RPMI7951 (cell line): ENCODE measurements at regions not wholly inside any gene's neighbourhood (a gene's known extent, or its start where the extent isn't known, plus 50 kb on each side); places are given as distances from the start of the nearest gene placed in this dataset.
"Not testable (repeated sequence)": the region's sequence is repeated elsewhere in the genome, so short reads cannot be mapped to it uniquely, and the experiment has no call there.

ENCODE experiments used
- DNase-seq: peaks from one replicate; pipeline ENCODE4 v3.0.0-alpha.2; 2012; ENCODE audit warnings: low read depth

- no peak for DNase-seq
Observed at GRCh38 chr13:78139765-78140164, 221.1 kb upstream of the EDNRB start.

GRCh38 chr13:78138756-78139155 is 220.1 kb upstream of the EDNRB start:
- no peak for DNase-seq

- peak; percentile 55 for DNase-seq
Observed at GRCh38 chr13:78137404-78138142, 218.9 kb upstream of the EDNRB start.

GRCh38 chr13:78136966-78137365 is 218.3 kb upstream of the EDNRB start:
- no peak for DNase-seq

- no peak for DNase-seq
Observed at GRCh38 chr13:78133511-78133910, 214.9 kb upstream of the EDNRB start.

GRCh38 chr13:78131811-78132210 is 213.2 kb upstream of the EDNRB start:
- DNase-seq, result no peak

GRCh38 chr13:78131346-78131745 is 212.7 kb upstream of the EDNRB start:
- DNase-seq, result no peak

GRCh38 chr13:78129823-78130222 is 211.2 kb upstream of the EDNRB start:
- DNase-seq, result no peak

GRCh38 chr13:78129359-78129758 is 210.7 kb upstream of the EDNRB start:
- no peak for DNase-seq

GRCh38 chr13:78121459-78122348 is 203.1 kb upstream of the EDNRB start:
- peak; percentile 36 for DNase-seq

GRCh38 chr13:78121001-78121400 is 202.4 kb upstream of the EDNRB start:
- DNase-seq, result no peak

- DNase-seq, result not testable (repeated sequence)
Observed at GRCh38 chr13:78120144-78120543, 201.5 kb upstream of the EDNRB start.

- DNase-seq, result not testable (repeated sequence)
Observed at GRCh38 chr13:78117070-78117469, 198.4 kb upstream of the EDNRB start.

GRCh38 chr13:78105656-78106055 is 187.0 kb upstream of the EDNRB start:
- DNase-seq, result no peak

GRCh38 chr13:78103936-78104335 is 185.3 kb upstream of the EDNRB start:
- DNase-seq, result no peak

- DNase-seq, result no peak
Observed at GRCh38 chr13:78102741-78103140, 184.1 kb upstream of the EDNRB start.

GRCh38 chr13:78102121-78102677 is 183.6 kb upstream of the EDNRB start:
- no peak for DNase-seq

GRCh38 chr13:78100486-78100885 is 181.9 kb upstream of the EDNRB start:
- no peak for DNase-seq

- no peak for DNase-seq
Observed at GRCh38 chr13:78098249-78098648, 179.6 kb upstream of the EDNRB start.

- DNase-seq, result no peak
Observed at GRCh38 chr13:78096221-78096620, 177.6 kb upstream of the EDNRB start.

GRCh38 chr13:78087966-78088678 is 169.5 kb upstream of the EDNRB start:
- DNase-seq, result no peak
